ENCODE measurements at regions not wholly inside any gene's neighbourhood (a gene's known extent, or its start where the extent isn't known, plus 50 kb on each side); places are given as distances from the start of the nearest gene placed in this dataset.

- H2AK5ac ChIP-seq (ENCODE audit: insufficient read length, low read length), result no peak overlapping the region
- no peak overlapping the region for H3K4me3 Mint-ChIP-seq
- H3K23ac ChIP-seq (ENCODE audit: insufficient read length, low read depth, low read length), result no peak overlapping the region
- H3K79me2 ChIP-seq (ENCODE audit: insufficient read depth, low read length), result no peaks in the 10 kb centered on the region
- H3K27ac ChIP-seq (ENCODE audit: insufficient read length, low read depth, low read length), result no peak overlapping the region
- H3K27ac Mint-ChIP-seq, result no peak overlapping the region; a peak in 1 of 7 replicates
- no peaks in the 10 kb centered on the region for H3K36me3 Mint-ChIP-seq (ENCODE audit: insufficient read depth in 1 of 3, low read depth in 3 of 3)
- peaks cover 8% of the 10 kb centered on the region in 2 experiments for H3K4me1 Mint-ChIP-seq
- no peak overlapping the region for H3K9ac ChIP-seq (ENCODE audit: extremely low read depth, insufficient read length, low read length)
- no peak overlapping the region for H2BK15ac ChIP-seq (ENCODE audit: low read depth, low read length)
- no peaks in the 10 kb centered on the region for H3K27me3 Mint-ChIP-seq (ENCODE audit: low read depth)
- H2BK20ac ChIP-seq (ENCODE audit: low read depth, low read length, poor library complexity, severe bottlenecking), result no peak overlapping the region
- no peaks in the 10 kb centered on the region for H3K27me3 ChIP-seq (ENCODE audit: insufficient read depth, low read length)
- H2BK120ac ChIP-seq (ENCODE audit: low read depth, low read length, poor library complexity, severe bottlenecking), result no peak overlapping the region
- no peaks in the 10 kb centered on the region for H3K9me3 Mint-ChIP-seq
- no peak for TF ChIP-seq CTCF (conservative IDR thresholded peaks at IDR 0.05)
- H3K18ac ChIP-seq (ENCODE audit: insufficient read length, low read depth, low read length), result no peak overlapping the region
- H3K79me1 ChIP-seq (ENCODE audit: insufficient read depth, low read depth, low read length, poor library complexity, severe bottlenecking), result no peaks in the 10 kb centered on the region
- H3K9me3 ChIP-seq (ENCODE audit: control insufficient read depth, low read depth, low read length), result no peaks in the 10 kb centered on the region
- H2AFZ ChIP-seq (ENCODE audit: low read length), result no peak overlapping the region
- H3K4me1 ChIP-seq (ENCODE audit: insufficient read depth, low read length), result no peaks in the 10 kb centered on the region
- H4K20me1 ChIP-seq (ENCODE audit: control insufficient read depth, insufficient read depth, insufficient read length), result no peaks in the 10 kb centered on the region
- H3T11ph ChIP-seq (ENCODE audit: low read length), result no peak overlapping the region
- H3K4ac ChIP-seq (ENCODE audit: low read depth, low read length), result no peak overlapping the region
- WGBS (ENCODE audit: extremely low coverage, insufficient read length, low lambda C conversion rate), result no CpG with 5 or more reads among the region's 5 CpGs
- no peak for DNase-seq
- H4K8ac ChIP-seq (replicated peaks; ENCODE audit: insufficient read length, low read depth, low read length), result no peak overlapping the region
- H3K14ac ChIP-seq (ENCODE audit: insufficient read depth, low read length), result no peak overlapping the region
- no peak overlapping the region for H3K4me2 ChIP-seq (ENCODE audit: insufficient read depth, insufficient read length, low read length)
- H3K23me2 ChIP-seq (ENCODE audit: insufficient read length, low read depth, low read length, poor library complexity, severe bottlenecking), result no peaks in the 10 kb centered on the region
- no peak overlapping the region for H3K56ac ChIP-seq (ENCODE audit: insufficient read length, low read depth, low read length)
- no peak overlapping the region for H4K5ac ChIP-seq (ENCODE audit: insufficient read length, low read depth, low read length)
- H4K91ac ChIP-seq (ENCODE audit: insufficient read length, low read depth, low read length), result no peak overlapping the region
- no peak overlapping the region for H2BK5ac ChIP-seq (ENCODE audit: insufficient read length, low read length)
- H2BK12ac ChIP-seq (ENCODE audit: insufficient read length, low read depth, low read length), result no peak overlapping the region
These were observed 604.0 kb downstream of the INHBA start for GRCh38 chr7:41098846-41099245.

Measured in H9 (cell line).